Activated naive CD8-positive, alpha-beta T cell (primary cell): ENCODE measurements at regions not wholly inside any gene's neighbourhood (a gene's known extent, or its start where the extent isn't known, plus 50 kb on each side); places are given as distances from the start of the nearest gene placed in this dataset.
"Not testable (repeated sequence)": the region's sequence is repeated elsewhere in the genome, so short reads cannot be mapped to it uniquely, and the experiment has no call there.

Source experiments
- H3K27ac Mint-ChIP-seq: one replicate; pipeline ENCODE4 v1.8.0; 2021; ENCODE audit warnings: mixed read lengths
- H3K27me3 Mint-ChIP-seq: one replicate; pipeline ENCODE4 v1.8.0; 2021; ENCODE audit warnings: mixed read lengths
- H3K36me3 Mint-ChIP-seq: one replicate; pipeline ENCODE4 v1.8.0; 2021; ENCODE audit warnings: mixed read lengths
- H3K4me1 Mint-ChIP-seq: one replicate; pipeline ENCODE4 v1.8.0; 2021; ENCODE audit warnings: low read depth, mixed read lengths
- H3K4me3 Mint-ChIP-seq: one replicate; pipeline ENCODE4 v1.8.0; 2021; ENCODE audit warnings: mild to moderate bottlenecking, mixed read lengths
- H3K9me3 Mint-ChIP-seq: one replicate; pipeline ENCODE4 v1.8.0; 2021; ENCODE audit warnings: low read depth, mixed read lengths

DNA sequence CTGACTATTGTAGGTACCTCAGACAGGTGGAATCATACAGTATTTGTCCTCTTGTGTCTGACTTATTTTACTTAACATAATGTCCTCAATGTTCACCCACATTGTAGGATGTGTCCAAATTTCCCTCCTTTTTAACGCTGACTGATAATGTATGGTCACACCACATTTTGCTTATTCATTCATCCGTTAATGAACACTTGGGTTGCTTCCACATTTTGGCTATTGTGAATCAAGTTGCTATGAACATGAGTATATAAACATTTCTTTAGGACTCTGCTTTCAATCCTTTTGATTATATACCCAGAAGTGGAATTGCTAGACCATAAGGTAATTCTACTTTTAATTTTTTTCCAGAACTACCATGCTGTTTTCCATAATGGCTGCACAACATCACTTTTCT is 87.0 kb upstream of the NDP start:
- Mint-ChIP-seq H3K4me3 (no peak overlapping the region), H3K9me3 (no peaks in the 10 kb centered on the region), H3K27ac (no peak overlapping the region), H3K36me3 (no peaks in the 10 kb centered on the region), H3K4me1 (peaks cover 5% of the 10 kb centered on the region), H3K27me3 (no peaks in the 10 kb centered on the region)

DNA sequence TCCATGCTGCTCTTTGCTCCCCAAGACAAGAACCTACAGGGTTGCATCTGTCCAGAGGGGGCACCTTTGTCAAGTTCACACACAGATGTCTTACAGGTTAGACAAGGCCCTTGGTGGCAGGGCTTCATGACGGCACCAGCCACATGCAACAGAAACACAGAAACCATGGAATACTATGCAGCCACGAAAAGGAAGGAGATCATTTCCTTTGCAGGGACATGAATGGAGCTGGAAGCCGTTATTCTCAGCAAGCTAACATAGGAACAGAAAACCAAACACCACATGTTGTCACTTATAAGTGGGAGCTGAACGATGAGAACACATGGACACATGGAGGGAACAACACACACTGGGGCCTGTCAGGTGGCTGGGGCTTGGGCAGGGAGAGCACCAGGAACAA is 85.1 kb upstream of the NDP start:
- no peaks in the 10 kb centered on the region for H3K36me3 Mint-ChIP-seq
- H3K27ac Mint-ChIP-seq: no peak overlapping the region
- no peaks in the 10 kb centered on the region for H3K9me3 Mint-ChIP-seq
- peaks cover 12% of the 10 kb centered on the region for H3K4me1 Mint-ChIP-seq
- no peaks in the 10 kb centered on the region for H3K27me3 Mint-ChIP-seq
- H3K4me3 Mint-ChIP-seq: no peak overlapping the region

DNA sequence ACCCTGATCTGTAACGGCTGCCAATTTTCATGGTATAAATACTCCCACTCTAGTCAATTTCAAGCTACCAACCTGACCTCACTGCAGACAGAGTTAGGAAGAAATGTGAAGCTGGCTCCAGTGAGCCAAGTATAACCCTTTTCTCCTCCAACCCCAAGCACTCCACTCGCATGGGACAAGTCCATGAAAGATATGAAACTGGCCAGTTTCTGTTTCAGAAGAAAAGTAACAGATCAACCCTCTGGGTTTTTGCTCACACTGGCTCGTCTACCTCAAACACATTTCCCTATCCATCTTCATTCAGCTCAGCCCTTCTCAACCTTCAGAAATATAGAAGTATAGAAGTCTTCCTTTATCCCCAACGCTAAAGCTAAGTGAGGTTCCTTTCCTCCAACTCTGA is 82.4 kb upstream of the NDP start:
- H3K27ac Mint-ChIP-seq: no peak overlapping the region

DNA sequence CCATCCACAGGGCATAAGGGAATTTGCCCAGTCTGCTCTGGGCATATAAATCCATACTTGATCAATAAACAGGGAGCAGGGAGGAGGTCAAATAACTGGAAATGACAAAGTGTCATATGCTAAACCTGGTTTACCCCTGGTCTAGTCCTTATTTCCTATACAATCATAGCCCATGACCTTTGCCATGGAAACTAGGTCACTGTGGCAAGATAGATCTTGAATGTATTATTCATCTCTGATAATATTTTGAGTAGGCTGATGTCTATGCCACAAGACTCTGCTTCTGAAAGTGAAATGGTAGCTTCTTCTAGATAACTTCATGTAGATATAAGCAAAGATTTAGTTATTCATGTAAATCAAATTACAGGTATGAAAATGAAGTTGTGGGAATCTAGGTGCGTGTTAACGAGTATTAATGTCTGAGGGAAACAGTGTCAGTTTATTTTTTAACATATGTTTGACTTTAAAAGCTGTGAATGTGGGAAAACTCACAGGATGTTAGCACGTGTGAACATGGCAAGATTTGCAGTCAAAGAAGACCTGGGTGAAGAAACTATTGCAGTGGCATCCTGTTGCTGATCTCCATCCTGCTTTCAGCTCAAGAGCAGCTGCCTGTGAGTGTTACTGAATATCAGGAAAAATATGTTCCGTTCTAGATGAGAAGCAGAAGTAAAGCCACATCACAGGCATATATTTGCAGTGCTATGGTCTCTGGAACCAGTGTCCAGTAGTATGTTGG is 81.8 kb upstream of the NDP start:
- H3K36me3 Mint-ChIP-seq: no peaks in the 10 kb centered on the region
- H3K27ac Mint-ChIP-seq: no peak overlapping the region
- H3K4me1 Mint-ChIP-seq: peaks cover 12% of the 10 kb centered on the region
- no peaks in the 10 kb centered on the region for H3K9me3 Mint-ChIP-seq
- H3K4me3 Mint-ChIP-seq: no peak overlapping the region
- H3K27me3 Mint-ChIP-seq: no peaks in the 10 kb centered on the region

More for the DNA sequence above, 82.4 kb upstream of the NDP start:
- Mint-ChIP-seq H3K4me1 (peaks cover 12% of the 10 kb centered on the region), H3K36me3 (no peaks in the 10 kb centered on the region), H3K4me3 (peak overlapping the region; percentile 0), H3K9me3 (no peaks in the 10 kb centered on the region), H3K27me3 (no peaks in the 10 kb centered on the region)

DNA sequence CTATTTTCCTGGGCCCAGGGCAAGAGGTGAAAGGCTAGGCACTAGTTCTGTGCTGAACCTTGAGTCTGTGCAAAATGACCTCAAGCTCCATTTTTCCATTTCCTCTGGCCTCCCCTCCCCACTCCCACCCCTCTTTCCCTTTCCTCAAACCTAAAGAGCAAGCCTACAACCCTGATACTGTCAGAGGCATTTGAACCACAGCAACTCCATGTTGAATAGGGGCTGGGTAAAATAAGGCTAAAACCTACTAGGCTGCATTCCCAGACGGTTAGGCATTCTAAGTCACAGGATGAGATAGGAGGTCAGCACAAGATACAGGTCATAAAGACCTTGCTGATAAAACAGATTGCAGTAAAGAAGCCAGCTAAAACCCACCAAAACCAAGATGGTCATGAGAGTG is 71.9 kb upstream of the NDP start:
- H3K4me1 Mint-ChIP-seq, H3K4me3 Mint-ChIP-seq, H3K27me3 Mint-ChIP-seq, H3K9me3 Mint-ChIP-seq, H3K27ac Mint-ChIP-seq, H3K36me3 Mint-ChIP-seq: not testable (repeated sequence)

DNA sequence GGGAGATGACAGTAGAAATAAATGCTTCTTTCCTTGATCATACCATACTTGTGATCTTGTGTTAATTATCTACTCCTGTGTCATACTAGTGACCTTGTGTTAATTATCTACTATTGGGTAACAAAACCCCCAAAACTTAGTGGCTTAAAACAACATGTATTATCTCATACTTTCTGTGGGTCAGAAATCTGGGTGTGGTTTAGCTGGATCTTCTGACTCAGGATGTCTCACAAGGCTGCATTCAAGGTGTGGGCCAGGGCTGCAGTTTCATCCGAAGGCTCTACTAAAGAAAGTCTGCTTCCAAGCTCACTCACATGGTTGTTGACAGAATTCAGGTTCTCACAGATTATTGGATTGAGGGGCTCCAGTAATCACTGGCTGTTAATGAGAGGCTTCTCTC is 70.3 kb upstream of the NDP start:
- no peaks in the 10 kb centered on the region for H3K27me3 Mint-ChIP-seq
- H3K36me3 Mint-ChIP-seq: no peaks in the 10 kb centered on the region
- no peak overlapping the region for H3K27ac Mint-ChIP-seq
- no peaks in the 10 kb centered on the region for H3K4me1 Mint-ChIP-seq
- H3K9me3 Mint-ChIP-seq: no peaks in the 10 kb centered on the region
- H3K4me3 Mint-ChIP-seq: no peak overlapping the region

DNA sequence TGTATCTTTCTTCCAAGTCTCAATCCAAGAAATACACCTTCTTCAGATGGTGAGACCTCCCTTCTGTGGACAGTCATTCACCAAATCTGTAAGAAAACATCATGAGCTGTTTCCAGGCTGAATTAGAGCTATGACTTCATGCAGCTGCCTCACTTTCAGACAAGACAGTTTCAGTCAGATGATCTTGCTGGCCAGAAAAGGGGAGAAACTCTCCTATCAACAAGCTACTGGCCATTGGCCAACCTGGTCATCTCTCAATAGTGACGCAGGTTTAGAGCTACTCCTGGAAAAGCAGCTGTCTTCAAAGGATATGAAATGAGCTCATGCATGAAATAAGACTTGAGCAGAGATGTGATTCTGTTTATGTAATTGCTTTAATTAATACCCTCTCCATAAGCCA is 69.6 kb upstream of the NDP start:
- Mint-ChIP-seq H3K27me3 (no peaks in the 10 kb centered on the region), H3K4me1 (no peaks in the 10 kb centered on the region), H3K36me3 (no peaks in the 10 kb centered on the region), H3K27ac (no peak overlapping the region), H3K4me3 (no peak overlapping the region), H3K9me3 (no peaks in the 10 kb centered on the region)

DNA sequence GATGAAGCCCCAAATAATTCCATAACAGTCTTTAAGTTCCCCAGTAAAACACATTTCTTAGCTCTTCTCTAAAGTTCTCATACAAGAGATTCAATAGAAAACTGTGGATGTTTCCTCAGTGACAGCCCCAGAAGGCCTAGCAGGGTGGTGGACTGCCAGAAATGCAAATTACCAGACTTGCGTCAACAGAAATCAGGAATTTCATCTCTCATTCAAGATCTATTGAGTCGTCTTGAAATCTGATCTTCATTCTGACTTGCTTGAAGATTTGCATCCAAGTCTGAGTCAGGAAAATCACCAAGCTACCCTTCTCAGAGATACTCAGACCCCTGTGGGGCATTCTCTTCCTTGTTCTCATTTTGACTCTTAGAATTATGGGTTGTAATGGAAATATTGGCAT is 68.9 kb upstream of the NDP start:
- no peaks in the 10 kb centered on the region for H3K27me3 Mint-ChIP-seq

DNA sequence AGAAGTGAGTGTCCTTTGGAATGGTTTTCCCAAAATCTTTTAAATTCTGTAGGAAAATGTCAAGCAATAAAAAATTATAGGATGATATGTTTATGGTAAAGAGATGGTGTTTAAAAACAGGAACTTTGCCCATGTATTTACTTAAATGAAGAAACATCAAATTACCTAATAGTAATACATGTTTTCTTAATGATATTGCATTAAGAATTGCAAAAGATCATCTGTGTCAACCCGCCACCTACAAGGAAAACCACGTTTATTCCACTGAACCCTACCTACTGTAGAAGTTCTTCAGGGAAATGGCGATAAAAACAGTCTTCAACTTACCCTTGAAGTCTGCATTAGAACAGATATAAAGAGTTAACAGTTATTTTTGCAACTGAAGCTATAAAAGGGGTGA is 67.2 kb upstream of the NDP start:
- Mint-ChIP-seq H3K36me3 (no peaks in the 10 kb centered on the region), H3K4me3 (no peak overlapping the region), H3K9me3 (no peaks in the 10 kb centered on the region), H3K4me1 (no peaks in the 10 kb centered on the region), H3K27me3 (no peaks in the 10 kb centered on the region), H3K27ac (no peak overlapping the region)

More for the DNA sequence above, 68.9 kb upstream of the NDP start:
- no peak overlapping the region for H3K4me3 Mint-ChIP-seq
- H3K9me3 Mint-ChIP-seq: no peaks in the 10 kb centered on the region
- H3K27ac Mint-ChIP-seq: no peak overlapping the region
- H3K36me3 Mint-ChIP-seq: no peaks in the 10 kb centered on the region
- H3K4me1 Mint-ChIP-seq: no peaks in the 10 kb centered on the region

DNA sequence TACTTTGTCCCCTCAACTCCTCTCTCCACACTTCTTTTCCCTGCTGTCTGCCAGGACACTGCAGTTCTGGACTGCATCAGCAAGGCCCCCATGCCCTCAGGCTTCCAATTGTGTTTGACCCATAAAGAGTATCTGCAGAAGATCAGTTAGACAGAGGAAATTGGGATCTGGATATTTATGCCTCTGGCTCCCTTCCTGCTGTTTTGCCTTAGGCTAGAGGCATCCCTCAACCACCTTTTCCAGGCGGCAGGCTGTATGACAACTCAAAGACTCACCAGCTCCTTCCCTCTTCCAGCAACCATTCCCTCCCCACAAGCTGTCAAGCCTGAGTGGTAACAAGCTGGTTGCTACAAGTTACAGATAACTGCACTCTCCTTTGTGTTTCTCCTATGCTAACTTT is 66.4 kb upstream of the NDP start:
- Mint-ChIP-seq H3K9me3 (no peaks in the 10 kb centered on the region), H3K27me3 (no peaks in the 10 kb centered on the region), H3K36me3 (no peaks in the 10 kb centered on the region), H3K4me3 (no peak overlapping the region), H3K27ac (no peak overlapping the region), H3K4me1 (no peaks in the 10 kb centered on the region)

DNA sequence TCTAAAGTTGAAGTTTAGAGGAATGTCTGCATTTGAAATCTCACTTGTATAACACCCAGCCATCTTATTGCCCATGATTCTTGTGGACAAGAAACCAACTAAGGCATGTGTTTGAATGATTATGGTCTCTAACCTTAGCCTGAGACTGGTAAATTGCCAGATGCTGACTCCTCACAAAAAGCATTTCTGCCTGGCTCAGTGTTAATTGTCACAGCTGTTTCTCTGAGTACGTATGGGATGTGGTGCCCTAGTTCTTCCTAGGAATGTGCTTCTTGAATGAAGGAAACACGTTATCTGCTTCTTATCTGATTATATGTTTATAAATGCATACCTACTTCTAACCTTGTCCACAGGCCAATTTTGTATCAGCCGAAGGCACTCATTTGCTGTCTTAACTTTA is 63.1 kb upstream of the NDP start:
- Mint-ChIP-seq H3K36me3 (no peaks in the 10 kb centered on the region), H3K27me3 (no peaks in the 10 kb centered on the region), H3K4me1 (peaks cover 12% of the 10 kb centered on the region), H3K27ac (no peak overlapping the region), H3K9me3 (no peaks in the 10 kb centered on the region), H3K4me3 (no peak overlapping the region)

DNA sequence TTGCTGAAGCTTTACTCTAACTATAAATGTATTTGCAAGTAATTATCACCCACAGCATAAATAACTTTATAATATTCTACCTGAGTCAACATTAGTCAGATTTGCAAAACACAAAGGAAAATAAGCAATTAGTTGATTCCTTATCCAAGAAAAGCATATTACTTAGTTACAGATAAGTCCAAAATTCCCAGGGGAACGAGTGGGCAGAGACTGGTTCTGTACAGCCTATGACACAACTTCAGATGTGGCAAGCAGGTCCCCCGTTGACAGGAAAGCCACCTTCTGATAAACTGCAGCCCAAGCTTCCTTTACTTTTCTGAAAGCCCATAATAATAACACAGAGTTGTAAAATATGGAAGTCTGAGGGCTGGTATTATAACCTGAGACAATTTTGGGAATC is 62.4 kb upstream of the NDP start:
- no peaks in the 10 kb centered on the region for H3K27me3 Mint-ChIP-seq
- no peaks in the 10 kb centered on the region for H3K9me3 Mint-ChIP-seq
- H3K4me1 Mint-ChIP-seq: peaks cover 12% of the 10 kb centered on the region
- H3K27ac Mint-ChIP-seq: no peak overlapping the region
- no peaks in the 10 kb centered on the region for H3K36me3 Mint-ChIP-seq
- H3K4me3 Mint-ChIP-seq: no peak overlapping the region

DNA sequence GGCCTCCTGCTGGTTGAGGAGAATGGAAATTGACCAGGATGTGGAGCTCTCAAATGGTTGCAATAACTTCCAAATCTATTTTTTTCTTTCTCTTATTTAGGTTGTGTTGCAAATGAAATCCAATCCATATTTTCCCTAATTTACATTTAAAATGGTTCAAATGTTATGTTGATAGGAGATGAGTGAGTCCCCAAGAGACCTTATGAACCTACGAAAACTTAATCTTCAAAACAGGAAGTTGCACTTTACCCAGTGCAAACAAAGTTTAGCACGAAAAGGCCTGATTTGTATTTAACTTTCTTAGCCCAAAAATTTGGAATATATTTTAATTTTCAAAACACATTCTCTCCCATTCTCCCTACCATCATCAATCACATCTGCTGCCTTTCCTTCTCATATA is 59.3 kb upstream of the NDP start:
- H3K36me3 Mint-ChIP-seq: no peaks in the 10 kb centered on the region
- H3K9me3 Mint-ChIP-seq: no peaks in the 10 kb centered on the region
- no peak overlapping the region for H3K4me3 Mint-ChIP-seq
- no peak overlapping the region for H3K27ac Mint-ChIP-seq
- H3K27me3 Mint-ChIP-seq: no peaks in the 10 kb centered on the region
- peaks cover 12% of the 10 kb centered on the region for H3K4me1 Mint-ChIP-seq

DNA sequence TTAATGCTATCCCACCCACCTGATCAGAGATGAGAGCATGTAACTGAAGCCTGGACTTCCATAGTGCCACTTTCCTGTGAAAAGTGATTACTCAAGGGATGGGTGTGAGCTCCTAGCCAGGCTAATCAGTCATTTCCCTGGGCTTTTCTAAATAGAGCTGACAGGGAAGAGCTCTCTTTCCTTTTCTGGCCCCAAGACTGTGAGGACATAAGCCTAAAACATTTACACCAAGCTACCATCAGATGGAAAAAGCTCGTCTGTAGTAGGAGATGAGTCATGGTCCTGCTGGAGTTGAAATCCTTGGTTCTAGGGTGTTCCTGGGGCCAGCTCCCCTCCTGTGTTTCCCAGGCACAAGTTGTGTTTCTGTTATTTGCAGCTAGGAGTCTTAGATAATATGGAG is 52.4 kb upstream of the NDP start:
- no peak overlapping the region for H3K4me3 Mint-ChIP-seq
- no peaks in the 10 kb centered on the region for H3K27me3 Mint-ChIP-seq
- no peaks in the 10 kb centered on the region for H3K9me3 Mint-ChIP-seq
- H3K4me1 Mint-ChIP-seq: no peaks in the 10 kb centered on the region
- no peaks in the 10 kb centered on the region for H3K36me3 Mint-ChIP-seq
- H3K27ac Mint-ChIP-seq: no peak overlapping the region
